Heart right ventricle (tissue), 16 donors: ENCODE measurements at regions not wholly inside any gene's neighbourhood (a gene's known extent, or its start where the extent isn't known, plus 50 kb on each side); places are given as distances from the start of the nearest gene placed in this dataset.

ENCODE experiments used
- ATAC-seq, 8 donors: fragments of 200-7000 bp; cut with Tn5 transposase; one replicate each; pipeline ENCODE4 v1.9.1; 2020; ENCODE audit warnings: mild to moderate bottlenecking in 8 of 8, moderate library complexity in 8 of 8, moderate number of reproducible peaks in 1 of 8
- DNase-seq, 2 donors: peaks; one replicate each; pipeline ENCODE4 v3.0.0-alpha.2; 2020
- H3K27ac ChIP-seq, 10 donors: fragments of 200-600 bp; sonication (generic) in 2 of 10; one replicate each; pipeline versions ENCODE4 v1.5.0 to v1.8.0; 2020 to 2022; ENCODE audit warnings: mild to moderate bottlenecking in 3 of 10
- H3K27me3 ChIP-seq, 7 donors: fragments of 200-600 bp; one replicate each; pipeline ENCODE4 v1.8.0; 2021 to 2022; ENCODE audit warnings: mild to moderate bottlenecking in 2 of 7
- H3K36me3 ChIP-seq, 9 donors: fragments of 200-600 bp; sonication (generic) in 1 of 9; one replicate each; pipeline versions ENCODE4 v1.5.0 to v1.8.0; 2020 to 2022; ENCODE audit warnings: mild to moderate bottlenecking in 2 of 9
- H3K4me1 ChIP-seq, 9 donors: fragments of 200-600 bp; sonication (generic) in 1 of 9; one replicate each; pipeline versions ENCODE4 v1.5.0 to v1.8.0; 2020 to 2022; ENCODE audit warnings: mild to moderate bottlenecking in 4 of 9
- H3K4me3 ChIP-seq, 10 donors: fragments of 200-600 bp; sonication (generic) in 2 of 10; one replicate each; pipeline versions ENCODE4 v1.5.0 to v1.8.0; 2020 to 2022; ENCODE audit warnings: mild to moderate bottlenecking in 7 of 10, moderate library complexity in 2 of 10
- H3K9me3 ChIP-seq, 11 donors: fragments of 200-600 bp in 10 of 11; sonication (generic) in 2 of 11; one replicate each; pipeline versions ENCODE4 v1.5.0 to v1.8.0; 2013 to 2022; ENCODE audit warnings: mild to moderate bottlenecking in 2 of 11, control low read depth in 1 of 11, moderate library complexity in 1 of 11
- WGBS, 2 donors: extraction: QIAGEN DNeasy Blood & Tissue Kit; methylation state at CpG; one replicate each; pipeline ENCODE4 v1.1.7; 2013; ENCODE audit warnings: inconsistent platforms in 1 of 2; 5-methylcytosine and 5-hydroxymethylcytosine counted together
- intact Hi-C, 10 donors: fragments of 100-400 bp; cut with DNase I; formaldehyde crosslinking; loops; one replicate each; pipeline versions ENCODE4 v1.11.1 to v1.14.2; 2022
- TF ChIP-seq, protein P1 (sequence below), 9 donors: fragments of 200-600 bp; sonication (generic) in 2 of 9; IDR thresholded peaks; one replicate each; pipeline versions ENCODE4 v1.5.0 to v1.8.0; 2021 to 2022; ENCODE audit warnings: antibody characterized with exemption in 9 of 9, mild to moderate bottlenecking in 5 of 9, moderate library complexity in 1 of 9
- donor health status: Arrhythmogenic right ventricular cardiomyopathy.
- donor health status: ischemic (EF 13 %, LVEDD 7.1; RV severe dilation, severe dysfunction).
- donor health status: healthy with polysubstance abuse.
- donor health status: DM: no; HTN: yes; CAD: no.
- donor health status: DM: no; HTN: no; CAD: no.
- donor health status: ischemic (EF 25% LVEDD 6.9; RV normal size, moderate dysfunction).
- donor health status: ischemic (EF 25% LVEDD 5.7; RV mildly dilated, moderate dysfunction).
- donor health status: healthy.
- donor health status: DM: yes; HTN: yes; CAD: no.
- donor health status: Ischemic cardiomyopathy.
- donor health status: ischemic (EF 35%, LVEDD 5.7; RV mildly dilated, moderate dysfunction).
- donor health status: nonischemic (EF 11% LVEDD 7.7; RV severe dilation, severe dysfunction).
- donor health status: DM: yes; HTN: yes; CAD: no.
- donor health status: PGD.
- donor health status: ischemic (EF 29% LVEDD 5.4; RV normal size, mild dysfunction).
- donor health status: nonischemic (EF 23%, LVEDD 6.1; RV moderate dilation, normal function).

DNA sequence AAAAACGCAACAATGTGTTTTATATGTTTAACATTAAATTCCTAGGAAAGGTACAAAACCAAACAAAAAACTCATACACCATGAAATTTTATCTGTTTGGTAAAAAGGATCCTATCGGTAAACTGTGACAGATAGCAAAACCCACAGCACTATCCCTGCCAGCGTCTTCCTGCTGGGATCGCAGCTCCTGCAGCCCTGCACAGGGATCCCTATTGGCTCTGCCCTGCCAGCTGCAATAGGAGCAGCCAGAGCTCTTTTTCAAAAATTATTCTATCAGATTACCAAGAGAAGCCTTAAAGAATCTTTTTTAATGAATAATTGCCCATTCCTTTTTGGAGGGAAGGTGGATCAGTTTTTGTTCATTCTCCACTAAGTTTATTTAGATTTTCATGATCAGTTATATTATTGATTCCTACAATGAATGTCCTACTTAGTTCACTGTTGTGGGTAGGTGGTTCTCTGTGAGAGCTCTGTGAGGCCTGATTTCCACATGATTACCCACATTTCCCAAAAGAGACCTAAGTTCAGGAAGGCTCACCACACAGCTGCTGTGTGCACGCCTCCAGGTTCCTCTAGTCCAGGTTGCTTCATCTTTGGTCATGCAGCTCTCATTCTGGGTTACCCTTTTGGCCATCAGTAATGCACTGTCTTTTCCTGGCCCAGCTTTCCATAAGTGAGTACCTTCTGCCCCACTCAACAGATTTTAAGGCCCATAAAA, 293.8 kb downstream of the FRK start:
- no peak for ATAC-seq

DNA sequence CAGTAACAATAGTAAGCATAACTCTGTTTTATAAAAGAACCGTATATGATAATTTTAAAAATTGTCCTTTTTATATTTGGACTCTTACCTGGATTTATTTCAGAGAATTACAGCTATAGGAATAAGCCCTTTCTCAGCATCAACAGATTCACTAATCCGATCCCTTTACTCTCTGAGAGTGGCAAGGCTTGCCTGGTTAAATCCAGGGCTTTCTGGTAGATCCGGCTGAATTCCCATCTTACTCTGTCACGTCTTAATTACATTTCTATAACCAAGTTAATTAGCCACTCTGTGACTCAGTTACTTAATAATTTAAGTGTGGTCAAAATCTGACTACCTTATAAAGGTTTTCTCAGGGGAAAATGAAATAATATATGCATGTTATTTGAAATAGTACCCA, 294.7 kb downstream of the FRK start:
- no peaks in the 10 kb centered on the region for H3K27me3 ChIP-seq
- no peak overlapping the region for H3K27ac ChIP-seq
- intact Hi-C loops: no loop called here
- no peak for ATAC-seq
- DNase-seq: no peak
- WGBS, 2 donors: 83 to 90% methylated on average over 4 of the region's 4 CpGs
- no peak overlapping the region for H3K4me3 ChIP-seq
- peaks cover 0 to 24% (median 10%) of the 10 kb centered on the region in 11 donors for H3K9me3 ChIP-seq
- no peaks in the 10 kb centered on the region for H3K36me3 ChIP-seq
- TF ChIP-seq, protein P1, sequence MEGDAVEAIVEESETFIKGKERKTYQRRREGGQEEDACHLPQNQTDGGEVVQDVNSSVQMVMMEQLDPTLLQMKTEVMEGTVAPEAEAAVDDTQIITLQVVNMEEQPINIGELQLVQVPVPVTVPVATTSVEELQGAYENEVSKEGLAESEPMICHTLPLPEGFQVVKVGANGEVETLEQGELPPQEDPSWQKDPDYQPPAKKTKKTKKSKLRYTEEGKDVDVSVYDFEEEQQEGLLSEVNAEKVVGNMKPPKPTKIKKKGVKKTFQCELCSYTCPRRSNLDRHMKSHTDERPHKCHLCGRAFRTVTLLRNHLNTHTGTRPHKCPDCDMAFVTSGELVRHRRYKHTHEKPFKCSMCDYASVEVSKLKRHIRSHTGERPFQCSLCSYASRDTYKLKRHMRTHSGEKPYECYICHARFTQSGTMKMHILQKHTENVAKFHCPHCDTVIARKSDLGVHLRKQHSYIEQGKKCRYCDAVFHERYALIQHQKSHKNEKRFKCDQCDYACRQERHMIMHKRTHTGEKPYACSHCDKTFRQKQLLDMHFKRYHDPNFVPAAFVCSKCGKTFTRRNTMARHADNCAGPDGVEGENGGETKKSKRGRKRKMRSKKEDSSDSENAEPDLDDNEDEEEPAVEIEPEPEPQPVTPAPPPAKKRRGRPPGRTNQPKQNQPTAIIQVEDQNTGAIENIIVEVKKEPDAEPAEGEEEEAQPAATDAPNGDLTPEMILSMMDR (IDR thresholded peaks at IDR 0.05): no peak
- H3K4me1 ChIP-seq: no peaks in the 10 kb centered on the region

More for the DNA sequence above, 293.8 kb downstream of the FRK start:
- Histone ChIP-seq H3K27me3 (no peaks in the 10 kb centered on the region), H3K36me3 (no peaks in the 10 kb centered on the region), H3K4me1 (no peaks in the 10 kb centered on the region), H3K9me3 (peaks cover 0 to 15% (median 10%) of the 10 kb centered on the region in 11 donors), H3K4me3 (no peak overlapping the region), H3K27ac (no peak overlapping the region)
- DNase-seq: no peak
- WGBS, 2 donors: 76 to 81% methylated on average over 5 of the region's 5 CpGs
- intact Hi-C loops: no loop called here
- TF ChIP-seq, protein P1 (IDR thresholded peaks at IDR 0.05): no peak

DNA sequence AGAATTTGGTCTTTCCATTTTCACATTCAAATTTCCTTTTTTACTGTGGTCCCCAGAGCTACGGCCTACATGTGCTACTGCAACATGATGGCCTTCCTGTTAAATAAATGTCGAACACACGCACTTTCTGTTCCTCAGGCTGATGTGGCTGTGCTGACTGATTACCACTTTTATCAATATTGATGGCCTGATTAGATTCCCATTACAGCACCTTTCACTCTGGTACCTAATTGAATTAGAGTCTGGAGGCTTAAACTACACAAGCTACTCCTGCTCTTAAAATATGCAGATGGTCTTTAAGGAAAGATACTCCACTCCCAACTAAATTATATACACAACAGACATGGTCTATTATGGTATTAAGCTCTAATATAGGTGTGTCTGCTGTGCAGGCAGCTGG, 301.6 kb downstream of the FRK start:
- Histone ChIP-seq H3K27ac (no peak overlapping the region), H3K4me1 (no peaks in the 10 kb centered on the region), H3K9me3 (peaks cover 0 to 25% (median 10%) of the 10 kb centered on the region in 11 donors), H3K36me3 (no peaks in the 10 kb centered on the region), H3K27me3 (peaks cover 0 to 3% (median 0%) of the 10 kb centered on the region in 7 donors), H3K4me3 (no peak overlapping the region)
- DNase-seq (no peak), ATAC-seq (no peak)
- TF ChIP-seq, protein P1 (IDR thresholded peaks at IDR 0.05): no peak
- intact Hi-C loops: no loop called here
- WGBS, 2 donors: 86 to 92% methylated on average over 3 of the region's 3 CpGs

DNA sequence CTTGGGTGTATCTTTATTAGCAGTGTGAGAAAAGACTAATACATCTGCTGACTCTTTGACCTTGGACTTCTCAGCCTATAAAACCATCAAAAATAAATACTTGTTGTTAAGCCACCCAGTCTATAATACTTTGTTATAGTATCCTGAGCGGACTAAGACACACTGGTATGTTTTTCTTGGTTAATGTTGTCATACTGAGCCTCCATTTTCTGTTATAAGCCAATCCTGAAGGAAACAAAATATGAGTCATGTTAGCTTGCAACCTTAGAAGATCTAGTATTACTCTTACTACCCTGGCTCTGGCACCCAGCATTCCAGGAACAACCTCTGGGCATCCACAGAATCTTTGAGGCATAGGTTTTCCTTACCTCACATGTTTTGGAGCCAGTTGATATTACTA, 307.2 kb downstream of the FRK start:
- DNase-seq (no peak), ATAC-seq (no peak)
- Histone ChIP-seq H3K27ac (no peak overlapping the region), H3K36me3 (no peaks in the 10 kb centered on the region), H3K4me3 (no peak overlapping the region), H3K9me3 (no peaks in the 10 kb centered on the region), H3K4me1 (no peaks in the 10 kb centered on the region), H3K27me3 (peaks cover 0 to 5% (median 0%) of the 10 kb centered on the region in 7 donors)
- TF ChIP-seq, protein P1 (IDR thresholded peaks at IDR 0.05): no peak
- 53 to 61% methylated on average over 1 of the region's 1 CpG for WGBS, 2 donors
- intact Hi-C loops: no loop called here
